ENCODE measurements at regions not wholly inside any gene's neighbourhood (a gene's known extent, or its start where the extent isn't known, plus 50 kb on each side); places are given as distances from the start of the nearest gene placed in this dataset.

DNA sequence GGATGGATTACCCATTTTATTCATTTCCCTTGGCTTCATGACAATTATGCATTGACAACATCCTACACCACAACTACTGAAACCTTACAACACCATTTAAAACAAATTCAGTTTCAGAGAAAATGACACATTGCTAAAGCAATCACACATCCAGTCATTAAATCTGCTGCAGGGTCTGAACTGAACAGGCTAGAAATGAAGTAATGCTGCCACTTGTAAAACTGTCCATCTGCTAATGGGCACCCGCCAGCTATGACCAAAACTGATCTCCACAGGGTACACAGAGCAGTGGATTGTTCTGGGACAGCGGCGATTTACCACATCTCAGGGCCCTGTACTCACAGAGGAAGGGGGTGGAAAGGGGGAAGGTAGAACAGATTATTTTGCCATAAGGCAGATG is 172.9 kb upstream of the FBXL4 start:
- H2AFZ ChIP-seq (ENCODE audit: low read depth): no peak overlapping the region
- no peak overlapping the region for H3K27ac ChIP-seq
- TF ChIP-seq, protein P1, sequence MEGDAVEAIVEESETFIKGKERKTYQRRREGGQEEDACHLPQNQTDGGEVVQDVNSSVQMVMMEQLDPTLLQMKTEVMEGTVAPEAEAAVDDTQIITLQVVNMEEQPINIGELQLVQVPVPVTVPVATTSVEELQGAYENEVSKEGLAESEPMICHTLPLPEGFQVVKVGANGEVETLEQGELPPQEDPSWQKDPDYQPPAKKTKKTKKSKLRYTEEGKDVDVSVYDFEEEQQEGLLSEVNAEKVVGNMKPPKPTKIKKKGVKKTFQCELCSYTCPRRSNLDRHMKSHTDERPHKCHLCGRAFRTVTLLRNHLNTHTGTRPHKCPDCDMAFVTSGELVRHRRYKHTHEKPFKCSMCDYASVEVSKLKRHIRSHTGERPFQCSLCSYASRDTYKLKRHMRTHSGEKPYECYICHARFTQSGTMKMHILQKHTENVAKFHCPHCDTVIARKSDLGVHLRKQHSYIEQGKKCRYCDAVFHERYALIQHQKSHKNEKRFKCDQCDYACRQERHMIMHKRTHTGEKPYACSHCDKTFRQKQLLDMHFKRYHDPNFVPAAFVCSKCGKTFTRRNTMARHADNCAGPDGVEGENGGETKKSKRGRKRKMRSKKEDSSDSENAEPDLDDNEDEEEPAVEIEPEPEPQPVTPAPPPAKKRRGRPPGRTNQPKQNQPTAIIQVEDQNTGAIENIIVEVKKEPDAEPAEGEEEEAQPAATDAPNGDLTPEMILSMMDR (conservative IDR thresholded peaks at IDR 0.05; ENCODE audit: low read depth, low read length): no peak
- no peaks in the 10 kb centered on the region for H3K27me3 ChIP-seq (ENCODE audit: insufficient read depth, low read depth)
- no peak overlapping the region for H3K9ac ChIP-seq
- H4K20me1 ChIP-seq (ENCODE audit: insufficient read depth): no peaks in the 10 kb centered on the region
- H3K4me1 ChIP-seq (ENCODE audit: low read depth, poor library complexity, severe bottlenecking): no peaks in the 10 kb centered on the region
- H3K4me2 ChIP-seq: no peak overlapping the region
- H3K4me3 ChIP-seq (IDR thresholded peaks at IDR 0.05; ENCODE audit: insufficient read depth, low read depth, low read length): no peak overlapping the region
- no peaks in the 10 kb centered on the region for H3K79me2 ChIP-seq (ENCODE audit: insufficient read depth, low read depth)
- H3K36me3 ChIP-seq (ENCODE audit: insufficient read depth): no peaks in the 10 kb centered on the region

DNA sequence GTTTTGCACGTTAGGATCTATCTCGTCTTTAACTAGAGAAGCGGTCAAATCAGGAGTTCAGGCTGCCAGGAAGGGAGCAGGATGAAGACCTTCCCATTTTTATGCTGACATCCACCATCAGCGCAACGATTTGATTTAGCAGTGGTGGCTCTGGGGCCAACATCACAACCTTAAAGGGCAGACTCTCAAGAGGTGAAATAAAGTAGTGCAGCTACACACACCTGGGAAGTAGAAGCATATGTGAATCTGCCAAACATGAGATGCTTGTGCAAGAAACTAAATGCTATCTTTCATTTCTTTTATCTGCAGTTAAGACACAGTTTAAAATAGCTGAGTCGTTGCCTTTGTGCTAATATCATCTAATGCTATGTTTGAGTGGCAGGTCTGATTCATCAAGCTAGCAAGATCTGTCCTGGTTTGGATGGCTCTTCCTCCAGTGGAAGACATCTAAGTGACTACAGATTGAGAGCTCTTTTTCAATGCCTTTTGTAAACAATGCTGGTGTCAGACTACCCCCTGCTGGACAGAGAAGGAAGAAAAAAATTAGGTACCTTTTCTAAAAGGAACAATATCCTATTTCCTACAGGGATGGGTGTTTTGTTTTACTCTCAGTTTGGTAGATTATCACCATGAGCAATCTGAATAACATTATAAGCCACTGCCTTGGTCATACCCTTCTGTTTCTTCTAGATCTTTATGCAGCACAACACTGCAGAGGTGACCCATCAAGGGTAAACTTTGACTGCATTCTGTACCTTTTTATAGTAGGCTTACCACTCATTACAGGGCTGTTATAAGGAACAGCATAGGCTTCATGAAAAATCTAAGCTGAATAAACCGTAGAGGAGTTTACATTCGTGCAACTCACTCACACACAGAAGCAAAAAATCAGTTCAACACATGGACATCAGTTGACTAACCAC is 171.6 kb upstream of the FBXL4 start:
- Histone ChIP-seq H2AFZ (ENCODE audit: low read depth) (no peak overlapping the region), H3K79me2 (ENCODE audit: insufficient read depth, low read depth) (no peaks in the 10 kb centered on the region), H3K27me3 (ENCODE audit: insufficient read depth, low read depth) (no peaks in the 10 kb centered on the region), H3K27ac (no peak overlapping the region), H3K4me3 (IDR thresholded peaks at IDR 0.05; ENCODE audit: insufficient read depth, low read depth, low read length) (no peak overlapping the region), H3K4me1 (ENCODE audit: low read depth, poor library complexity, severe bottlenecking) (no peaks in the 10 kb centered on the region), H4K20me1 (ENCODE audit: insufficient read depth) (no peaks in the 10 kb centered on the region), H3K9ac (no peak overlapping the region), H3K36me3 (ENCODE audit: insufficient read depth) (no peaks in the 10 kb centered on the region), H3K4me2 (no peak overlapping the region)
- TF ChIP-seq, protein P1 (conservative IDR thresholded peaks at IDR 0.05; ENCODE audit: low read depth, low read length): peak; percentile 76

DNA sequence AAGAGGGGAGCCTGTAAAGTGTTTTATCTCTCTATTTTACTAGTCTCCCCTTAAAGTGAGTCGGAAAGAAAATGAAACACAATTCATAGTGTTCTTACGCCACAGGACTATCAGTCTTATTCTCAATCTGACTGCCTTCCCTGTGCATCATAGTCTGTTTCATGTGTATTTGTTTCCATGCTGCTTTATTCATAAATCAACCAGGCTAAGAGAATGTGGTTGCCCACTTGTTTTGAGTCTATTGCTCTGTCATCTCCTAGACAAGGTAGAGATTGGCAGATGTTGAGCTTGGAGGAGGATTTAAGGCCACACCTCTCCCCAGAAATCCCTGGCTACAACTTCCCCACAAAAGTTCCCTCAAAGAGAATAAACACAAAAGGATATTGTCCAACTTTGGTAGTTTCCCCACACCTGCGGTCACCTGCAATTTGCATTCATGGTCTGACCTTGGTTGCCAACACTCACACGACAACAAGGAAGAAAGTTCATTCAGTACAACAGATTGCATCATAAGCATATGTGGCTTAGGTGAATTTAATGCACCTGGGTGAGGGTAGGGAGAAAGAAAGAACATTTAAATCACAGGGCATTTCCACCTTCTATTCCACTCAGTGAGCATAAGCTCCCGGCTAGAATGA is 167.1 kb upstream of the FBXL4 start:
- no peak overlapping the region for H3K27ac ChIP-seq
- H3K4me3 ChIP-seq (IDR thresholded peaks at IDR 0.05; ENCODE audit: insufficient read depth, low read depth, low read length): no peak overlapping the region
- H3K4me2 ChIP-seq: no peak overlapping the region
- no peak overlapping the region for H2AFZ ChIP-seq (ENCODE audit: low read depth)
- no peaks in the 10 kb centered on the region for H3K79me2 ChIP-seq (ENCODE audit: insufficient read depth, low read depth)
- no peaks in the 10 kb centered on the region for H3K27me3 ChIP-seq (ENCODE audit: insufficient read depth, low read depth)
- no peaks in the 10 kb centered on the region for H3K36me3 ChIP-seq (ENCODE audit: insufficient read depth)
- no peak overlapping the region for H3K9ac ChIP-seq
- no peaks in the 10 kb centered on the region for H4K20me1 ChIP-seq (ENCODE audit: insufficient read depth)
- no peaks in the 10 kb centered on the region for H3K4me1 ChIP-seq (ENCODE audit: low read depth, poor library complexity, severe bottlenecking)
- TF ChIP-seq, protein P1 (conservative IDR thresholded peaks at IDR 0.05; ENCODE audit: low read depth, low read length): no peak

DNA sequence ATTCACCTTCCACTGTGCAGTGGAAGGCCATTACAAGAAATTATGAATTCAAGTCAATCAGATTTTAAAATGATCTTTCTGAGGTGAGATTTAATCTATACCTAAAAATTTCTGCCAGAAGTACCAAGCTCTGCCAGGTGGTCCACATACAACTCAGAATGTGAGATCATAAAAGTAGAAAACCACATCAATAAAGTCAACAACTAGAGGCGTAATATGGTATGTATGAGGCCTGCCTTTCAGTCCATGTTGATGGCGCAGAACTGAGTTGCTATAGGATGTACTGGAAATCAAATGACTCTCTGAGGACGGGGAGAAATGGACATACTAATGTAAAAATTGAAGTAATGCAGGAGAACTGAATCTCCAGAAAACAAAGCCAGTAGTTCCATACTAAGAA is 163.8 kb upstream of the FBXL4 start:
- H4K20me1 ChIP-seq (ENCODE audit: insufficient read depth): no peaks in the 10 kb centered on the region
- no peak overlapping the region for H3K27ac ChIP-seq
- H3K4me2 ChIP-seq: no peak overlapping the region
- H3K4me1 ChIP-seq (ENCODE audit: low read depth, poor library complexity, severe bottlenecking): no peaks in the 10 kb centered on the region
- H2AFZ ChIP-seq (ENCODE audit: low read depth): no peak overlapping the region
- H3K4me3 ChIP-seq (IDR thresholded peaks at IDR 0.05; ENCODE audit: insufficient read depth, low read depth, low read length): no peak overlapping the region
- no peaks in the 10 kb centered on the region for H3K36me3 ChIP-seq (ENCODE audit: insufficient read depth)
- TF ChIP-seq, protein P1 (conservative IDR thresholded peaks at IDR 0.05; ENCODE audit: low read depth, low read length): no peak
- no peak overlapping the region for H3K9ac ChIP-seq
- no peaks in the 10 kb centered on the region for H3K79me2 ChIP-seq (ENCODE audit: insufficient read depth, low read depth)
- no peaks in the 10 kb centered on the region for H3K27me3 ChIP-seq (ENCODE audit: insufficient read depth, low read depth)

Measured in KMS-11 (cell line).